Thyroid gland (tissue), 4 donors: ENCODE measurements at regions not wholly inside any gene's neighbourhood (a gene's known extent, or its start where the extent isn't known, plus 50 kb on each side); places are given as distances from the start of the nearest gene placed in this dataset.
"Not testable (repeated sequence)": the region's sequence is repeated elsewhere in the genome, so short reads cannot be mapped to it uniquely, and the experiment has no call there.

ENCODE experiments used
- DNase-seq, 2 donors: peaks; one replicate each; pipeline ENCODE4 v3.0.0-alpha.2; 2019
- H3K27ac ChIP-seq, 3 donors: fragments of 200-600 bp; sonication (generic); 1 replicate in 2 of 3; 2 replicates in 1 of 3; pipeline ENCODE4 v1.5.1; 2016 to 2019; ENCODE audit warnings: mild to moderate bottlenecking in 1 of 3, moderate library complexity in 1 of 3
- H3K27me3 ChIP-seq: fragments of 200-600 bp; sonication (generic); one replicate; pipeline ENCODE4 v1.5.1; 2019
- H3K36me3 ChIP-seq, 2 donors: fragments of 200-600 bp; sonication (generic); one replicate each; pipeline ENCODE4 v1.5.1; 2016 to 2019
- H3K4me1 ChIP-seq, 2 donors: fragments of 200-600 bp; sonication (generic); one replicate each; pipeline ENCODE4 v1.5.1; 2017 to 2019
- H3K4me3 ChIP-seq, 3 donors: fragments of 200-600 bp; sonication (generic); replicated peaks in 1 of 3; 1 replicate in 2 of 3; 2 replicates in 1 of 3; pipeline ENCODE4 v1.5.1; 2016; ENCODE audit warnings: mild to moderate bottlenecking in 1 of 3
- H3K9me3 ChIP-seq: fragments of 200-600 bp; sonication (generic); one replicate; pipeline ENCODE4 v1.5.1; 2017
- POLR2A ChIP-seq, 2 donors: fragments of 450-650 bp; IDR thresholded peaks; one replicate each; pipeline ENCODE4 v1.6.1; 2017; ENCODE audit warnings: antibody characterized with exemption in 2 of 2, mild to moderate bottlenecking in 2 of 2, moderate library complexity in 1 of 2
- WGBS, 2 donors: methylation state at CpG; one replicate each; pipeline ENCODE4 v1.1.5; 2017; 5-methylcytosine and 5-hydroxymethylcytosine counted together
- intact Hi-C: fragments of 100-400 bp; cut with DNase I; formaldehyde crosslinking; loops from one replicate; pipeline ENCODE4 v1.15.1; 2023
- TF ChIP-seq, protein P1 (sequence below), 6 experiments: fragments of 200-600 bp in 3 of 6; fragments of 450-650 bp in 3 of 6; sonication (generic) in 3 of 6; IDR thresholded peaks; one replicate each; pipeline ENCODE4 v1.5.1; 2016 to 2019; ENCODE audit warnings: antibody characterized with exemption in 6 of 6, mild to moderate bottlenecking in 2 of 6, inconsistent platforms in 1 of 6, moderate library complexity in 1 of 6

DNA sequence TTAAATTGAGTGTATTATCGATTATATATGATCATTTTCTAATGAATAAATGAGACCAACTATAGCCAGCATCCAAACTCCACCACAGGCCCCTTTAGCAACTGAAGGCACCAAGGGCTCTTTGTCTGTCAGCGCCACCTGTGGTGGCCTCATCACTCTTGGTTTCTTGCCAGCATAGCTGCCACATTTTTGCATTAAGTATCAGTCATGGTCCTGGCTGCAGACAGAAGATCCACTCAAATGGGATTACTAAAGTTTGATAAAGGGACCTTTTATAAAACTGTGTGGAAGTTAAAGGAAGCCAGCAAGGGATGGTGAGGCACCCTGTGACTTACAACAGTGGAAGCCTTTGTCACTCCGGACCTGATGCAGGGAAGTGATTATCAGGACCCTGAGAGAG, 162.9 kb downstream of the C6orf118 start:
- no peak overlapping the region for H3K4me3 ChIP-seq
- H3K9me3 ChIP-seq: no peaks in the 10 kb centered on the region
- H3K4me1 ChIP-seq: no peaks in the 10 kb centered on the region
- TF ChIP-seq POLR2A (IDR thresholded peaks at IDR 0.05): no peak
- TF ChIP-seq, protein P1, sequence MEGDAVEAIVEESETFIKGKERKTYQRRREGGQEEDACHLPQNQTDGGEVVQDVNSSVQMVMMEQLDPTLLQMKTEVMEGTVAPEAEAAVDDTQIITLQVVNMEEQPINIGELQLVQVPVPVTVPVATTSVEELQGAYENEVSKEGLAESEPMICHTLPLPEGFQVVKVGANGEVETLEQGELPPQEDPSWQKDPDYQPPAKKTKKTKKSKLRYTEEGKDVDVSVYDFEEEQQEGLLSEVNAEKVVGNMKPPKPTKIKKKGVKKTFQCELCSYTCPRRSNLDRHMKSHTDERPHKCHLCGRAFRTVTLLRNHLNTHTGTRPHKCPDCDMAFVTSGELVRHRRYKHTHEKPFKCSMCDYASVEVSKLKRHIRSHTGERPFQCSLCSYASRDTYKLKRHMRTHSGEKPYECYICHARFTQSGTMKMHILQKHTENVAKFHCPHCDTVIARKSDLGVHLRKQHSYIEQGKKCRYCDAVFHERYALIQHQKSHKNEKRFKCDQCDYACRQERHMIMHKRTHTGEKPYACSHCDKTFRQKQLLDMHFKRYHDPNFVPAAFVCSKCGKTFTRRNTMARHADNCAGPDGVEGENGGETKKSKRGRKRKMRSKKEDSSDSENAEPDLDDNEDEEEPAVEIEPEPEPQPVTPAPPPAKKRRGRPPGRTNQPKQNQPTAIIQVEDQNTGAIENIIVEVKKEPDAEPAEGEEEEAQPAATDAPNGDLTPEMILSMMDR (IDR thresholded peaks at IDR 0.05): no peak
- DNase-seq: no peak
- H3K27ac ChIP-seq: no peak overlapping the region
- H3K36me3 ChIP-seq: no peaks in the 10 kb centered on the region
- H3K27me3 ChIP-seq: no peaks in the 10 kb centered on the region
- WGBS, 2 donors: 82 to 84% methylated on average over 3 of the region's 3 CpGs
- intact Hi-C loops: no loop called here

GRCh38 chr6:165135889-165136288, 173.5 kb downstream of the C6orf118 start:
- no peak for TF ChIP-seq POLR2A (IDR thresholded peaks at IDR 0.05)
- TF ChIP-seq, protein P1 (IDR thresholded peaks at IDR 0.05): no peak
- no peaks in the 10 kb centered on the region for H3K9me3 ChIP-seq
- no peak overlapping the region for H3K27ac ChIP-seq
- H3K27me3 ChIP-seq: no peaks in the 10 kb centered on the region
- no peak overlapping the region for H3K4me3 ChIP-seq
- WGBS, 2 donors: 77 to 78% methylated on average over 2 of the region's 2 CpGs
- H3K36me3 ChIP-seq: no peaks in the 10 kb centered on the region
- no peaks in the 10 kb centered on the region for H3K4me1 ChIP-seq
- intact Hi-C loops: no loop called here
- DNase-seq: no peak

DNA sequence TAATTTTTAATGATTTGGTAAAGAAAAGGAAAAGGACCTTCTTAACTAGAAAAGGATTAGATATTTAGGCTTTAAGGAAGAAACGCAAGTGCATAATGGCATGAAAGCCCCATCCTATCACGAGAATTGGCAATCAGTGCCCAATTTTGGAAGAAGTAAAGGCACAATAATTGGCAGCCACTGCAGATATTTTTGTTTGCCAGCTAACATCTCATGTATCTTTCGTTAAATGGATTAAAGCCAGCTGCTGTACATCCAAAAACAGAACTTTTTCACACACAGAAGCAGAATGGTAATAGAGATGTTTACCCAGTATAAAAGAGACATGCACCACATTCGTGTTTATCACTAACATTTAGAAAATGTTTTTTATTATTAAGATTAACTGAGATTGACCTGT, 180.3 kb downstream of the C6orf118 start:
- Histone ChIP-seq H3K36me3 (no peaks in the 10 kb centered on the region), H3K4me3 (no peak overlapping the region), H3K27me3 (no peaks in the 10 kb centered on the region), H3K4me1 (no peaks in the 10 kb centered on the region), H3K27ac (no peak overlapping the region), H3K9me3 (no peaks in the 10 kb centered on the region)
- 78 to 79% methylated on average over 4 of the region's 4 CpGs for WGBS, 2 donors
- intact Hi-C loops: no loop called here
- DNase-seq: no peak
- TF ChIP-seq, protein P1 (IDR thresholded peaks at IDR 0.05): no peak

DNA sequence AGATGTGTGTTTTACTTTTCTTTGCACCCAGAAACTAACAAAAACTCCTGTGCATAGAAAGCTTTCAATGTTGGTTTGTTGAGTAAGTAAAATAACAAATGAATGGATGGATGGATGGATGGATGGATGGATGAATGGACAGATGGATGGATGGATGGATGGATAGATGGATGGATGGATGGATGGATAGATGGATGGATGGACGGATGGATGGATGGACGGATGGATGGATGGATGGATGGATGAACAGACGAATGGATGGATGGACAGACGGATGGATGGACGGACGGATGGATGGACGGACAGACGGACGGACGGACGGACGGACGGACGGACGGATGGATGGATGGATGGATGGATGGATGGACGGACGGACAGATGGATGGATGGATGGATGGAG, 181.7 kb downstream of the C6orf118 start:
- H3K9me3 ChIP-seq, H3K27me3 ChIP-seq, H3K4me1 ChIP-seq, H3K27ac ChIP-seq, DNase-seq, H3K36me3 ChIP-seq, intact Hi-C loops, H3K4me3 ChIP-seq: not testable (repeated sequence)
- 80 to 85% methylated on average over 17 of the region's 17 CpGs for WGBS, 2 donors

- H3K27ac ChIP-seq, H3K4me3 ChIP-seq, intact Hi-C loops, H3K27me3 ChIP-seq, H3K36me3 ChIP-seq, H3K4me1 ChIP-seq, H3K9me3 ChIP-seq, DNase-seq: not testable (repeated sequence)
- WGBS, 2 donors: 52 to 89% methylated on average over 4 of the region's 4 CpGs
Measured at GRCh38 chr6:165124681-165125080, 184.7 kb downstream of the C6orf118 start.

DNA sequence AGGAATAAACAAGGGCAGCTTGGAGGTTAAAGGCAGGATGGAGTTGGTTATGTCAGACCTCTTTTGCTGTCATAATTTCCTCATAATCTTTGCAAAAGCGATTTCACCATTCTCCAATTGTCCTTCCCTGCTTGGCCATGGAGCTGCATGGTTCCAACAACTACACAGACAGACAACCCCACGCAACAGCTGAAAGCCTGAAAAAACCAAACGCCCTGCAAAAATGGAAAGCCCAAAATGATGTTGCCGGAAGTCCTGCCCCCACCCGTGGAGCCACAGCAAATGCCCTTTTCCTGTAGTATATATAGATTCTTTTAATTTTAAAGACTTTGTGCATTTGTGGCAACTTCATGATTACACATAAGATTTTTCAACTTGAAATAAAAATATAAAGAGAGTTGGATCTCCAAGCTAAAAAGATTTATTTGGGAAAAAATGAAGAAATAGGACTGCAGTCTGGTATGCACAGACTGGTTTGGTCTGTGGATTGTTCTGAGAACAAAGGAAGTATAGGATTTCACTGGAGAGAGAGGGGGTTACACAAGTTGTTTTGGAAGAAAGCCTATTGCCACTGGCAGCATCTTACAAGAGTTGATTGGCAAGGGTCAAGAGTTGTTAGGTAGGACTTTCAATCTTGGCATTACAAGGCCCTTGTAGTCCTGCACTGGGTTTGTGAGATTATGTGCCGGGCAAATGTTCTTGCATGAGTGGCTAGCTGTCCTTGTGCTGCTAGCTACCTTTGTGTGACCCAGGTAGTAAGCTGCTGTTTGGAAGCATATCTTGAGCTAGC, 190.0 kb downstream of the C6orf118 start:
- WGBS, 2 donors: 66 to 79% methylated on average over 6 of the region's 6 CpGs
- Histone ChIP-seq H3K9me3 (no peaks in the 10 kb centered on the region), H3K4me1 (no peaks in the 10 kb centered on the region), H3K36me3 (no peaks in the 10 kb centered on the region), H3K27me3 (no peaks in the 10 kb centered on the region), H3K4me3 (no peak overlapping the region), H3K27ac (no peak overlapping the region)
- intact Hi-C loops: no loop called here
- TF ChIP-seq, protein P1 (IDR thresholded peaks at IDR 0.05): no peak
- no peak for TF ChIP-seq POLR2A (IDR thresholded peaks at IDR 0.05)
- DNase-seq: no peak
